ENCODE measurements at regions not wholly inside any gene's neighbourhood (a gene's known extent, or its start where the extent isn't known, plus 50 kb on each side); places are given as distances from the start of the nearest gene placed in this dataset.

DNA sequence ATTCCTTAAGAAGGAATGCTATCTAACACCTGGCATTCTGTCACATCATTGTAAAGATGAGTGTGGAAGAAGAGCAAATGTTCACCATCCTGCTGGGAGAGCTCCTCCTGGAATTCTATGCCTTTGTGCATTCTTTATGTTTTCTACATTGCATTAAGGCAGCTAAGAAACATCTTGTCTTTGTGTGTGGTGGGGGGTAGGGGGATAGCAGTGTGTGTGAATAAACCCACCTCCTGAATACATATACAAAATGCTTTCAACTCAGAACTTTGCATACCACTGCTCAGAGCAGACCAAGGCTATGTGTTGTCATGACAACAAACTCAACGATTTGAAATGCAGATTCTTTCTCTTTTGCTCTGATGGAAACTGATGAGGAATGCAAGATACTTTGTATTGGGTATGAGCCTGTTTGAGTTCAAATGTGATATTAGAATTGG lies 193.6 kb upstream of the KAZN start:
- TF ChIP-seq, protein P1, sequence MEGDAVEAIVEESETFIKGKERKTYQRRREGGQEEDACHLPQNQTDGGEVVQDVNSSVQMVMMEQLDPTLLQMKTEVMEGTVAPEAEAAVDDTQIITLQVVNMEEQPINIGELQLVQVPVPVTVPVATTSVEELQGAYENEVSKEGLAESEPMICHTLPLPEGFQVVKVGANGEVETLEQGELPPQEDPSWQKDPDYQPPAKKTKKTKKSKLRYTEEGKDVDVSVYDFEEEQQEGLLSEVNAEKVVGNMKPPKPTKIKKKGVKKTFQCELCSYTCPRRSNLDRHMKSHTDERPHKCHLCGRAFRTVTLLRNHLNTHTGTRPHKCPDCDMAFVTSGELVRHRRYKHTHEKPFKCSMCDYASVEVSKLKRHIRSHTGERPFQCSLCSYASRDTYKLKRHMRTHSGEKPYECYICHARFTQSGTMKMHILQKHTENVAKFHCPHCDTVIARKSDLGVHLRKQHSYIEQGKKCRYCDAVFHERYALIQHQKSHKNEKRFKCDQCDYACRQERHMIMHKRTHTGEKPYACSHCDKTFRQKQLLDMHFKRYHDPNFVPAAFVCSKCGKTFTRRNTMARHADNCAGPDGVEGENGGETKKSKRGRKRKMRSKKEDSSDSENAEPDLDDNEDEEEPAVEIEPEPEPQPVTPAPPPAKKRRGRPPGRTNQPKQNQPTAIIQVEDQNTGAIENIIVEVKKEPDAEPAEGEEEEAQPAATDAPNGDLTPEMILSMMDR (IDR thresholded peaks at IDR 0.05; ENCODE audit: insufficient read depth, low read length, poor library complexity, severe bottlenecking) = no peak
- no peak for TF ChIP-seq EZH2phosphoT487 (conservative IDR thresholded peaks at IDR 0.05; ENCODE audit: low read length)

All from SU-DHL-6 (cell line).